Mesenchymal stem cell (in vitro differentiated cells and primary cell): ENCODE measurements at regions not wholly inside any gene's neighbourhood (a gene's known extent, or its start where the extent isn't known, plus 50 kb on each side); places are given as distances from the start of the nearest gene placed in this dataset.
A peak's percentile ranks its signal among the peaks of the same experiment; 100 is the strongest.

ENCODE experiments used
- DNase-seq: peaks from one replicate; pipeline ENCODE4 v3.0.0-alpha.2; 2013
- H2AFZ ChIP-seq: one replicate; pipeline ENCODE4 v1.6.1; 2013; ENCODE audit warnings: low read depth, mild to moderate bottlenecking, control low read depth, inconsistent platforms, low read length, moderate library complexity
- H2AK5ac ChIP-seq: 2 replicates; pipeline ENCODE4 v1.6.1; 2013; ENCODE audit warnings: low read length, moderate library complexity, mild to moderate bottlenecking, inconsistent platforms; ENCODE audit not compliant: severe bottlenecking
- H2BK120ac ChIP-seq: one replicate; pipeline ENCODE4 v1.6.1; 2013; ENCODE audit warnings: low read depth, mild to moderate bottlenecking, inconsistent platforms, low read length, moderate library complexity
- H2BK12ac ChIP-seq, 2 experiments: one replicate each; pipeline ENCODE4 v1.6.1; 2013; ENCODE audit warnings: inconsistent platforms in 2 of 2, low read length in 2 of 2, mild to moderate bottlenecking in 2 of 2, moderate library complexity in 2 of 2, control low read depth in 1 of 2
- H2BK15ac ChIP-seq: one replicate; pipeline ENCODE4 v1.6.1; 2013; ENCODE audit warnings: mild to moderate bottlenecking, low read depth, inconsistent platforms; ENCODE audit not compliant: poor library complexity, severe bottlenecking
- H2BK5ac ChIP-seq: 2 replicates; pipeline ENCODE4 v1.6.1; 2013; ENCODE audit warnings: low read depth, mild to moderate bottlenecking, low read length, control low read depth, inconsistent platforms; ENCODE audit not compliant: poor library complexity, severe bottlenecking
- H3K14ac ChIP-seq, 2 experiments: one replicate each; pipeline ENCODE4 v1.6.1; 2013; ENCODE audit warnings: inconsistent platforms in 2 of 2, low read length in 2 of 2, control low read depth in 1 of 2, mild to moderate bottlenecking in 1 of 2, moderate library complexity in 1 of 2
- H3K18ac ChIP-seq, 2 experiments: one replicate each; pipeline ENCODE4 v1.6.1; 2013; ENCODE audit warnings: inconsistent platforms in 2 of 2, low read length in 2 of 2, control low read depth in 1 of 2, low read depth in 1 of 2, mild to moderate bottlenecking in 1 of 2
- H3K23ac ChIP-seq, 2 experiments: one replicate each; pipeline ENCODE4 v1.6.1; 2013; ENCODE audit warnings: inconsistent platforms in 2 of 2, low read length in 2 of 2, mild to moderate bottlenecking in 2 of 2, moderate library complexity in 2 of 2, control low read depth in 1 of 2
- H3K27ac ChIP-seq: 2 replicates; pipeline ENCODE4 v1.5.1; 2013; ENCODE audit warnings: mild to moderate bottlenecking, moderate library complexity, low read length, control low read depth, inconsistent platforms; ENCODE audit not compliant: poor library complexity, severe bottlenecking
- H3K27me3 ChIP-seq, 2 experiments: 2 replicates each; pipeline versions ENCODE4 v1.6.1 to v1.7.0; 2013; ENCODE audit warnings: low read length in 2 of 2, mild to moderate bottlenecking in 2 of 2, moderate library complexity in 2 of 2, control low read depth in 1 of 2, inconsistent platforms in 1 of 2; ENCODE audit not compliant: control insufficient read depth in 1 of 2, insufficient read depth in 1 of 2
- H3K36me3 ChIP-seq, 2 experiments: 2 replicates each; pipeline versions ENCODE4 v1.6.1 to v1.7.0; 2013; ENCODE audit warnings: low read length in 2 of 2, control low read depth in 1 of 2, inconsistent platforms in 1 of 2, low read depth in 1 of 2, mild to moderate bottlenecking in 1 of 2; ENCODE audit not compliant: insufficient read depth in 2 of 2, control insufficient read depth in 1 of 2
- H3K4ac ChIP-seq, 2 experiments: one replicate each; pipeline ENCODE4 v1.6.1; 2013; ENCODE audit warnings: inconsistent platforms in 2 of 2, low read length in 2 of 2, mild to moderate bottlenecking in 2 of 2, moderate library complexity in 2 of 2, control low read depth in 1 of 2, low read depth in 1 of 2
- H3K4me1 ChIP-seq: 2 replicates; pipeline ENCODE4 v1.6.1; 2013; ENCODE audit warnings: low read depth, low read length, control low read depth; ENCODE audit not compliant: control insufficient read depth, insufficient read depth
- H3K4me2 ChIP-seq: 2 replicates; pipeline ENCODE4 v1.6.1; 2013; ENCODE audit warnings: low read length, mild to moderate bottlenecking, inconsistent platforms; ENCODE audit not compliant: poor library complexity, severe bottlenecking
- H3K4me3 ChIP-seq, 2 experiments: 2 replicates each; pipeline versions ENCODE4 v1.5.1 to v1.7.0; 2013; ENCODE audit warnings: low read length in 2 of 2, mild to moderate bottlenecking in 2 of 2, control low read depth in 1 of 2, low read depth in 1 of 2; ENCODE audit not compliant: insufficient read depth in 1 of 2
- H3K79me1 ChIP-seq: replicated peaks from 2 replicates; pipeline ENCODE4 v1.6.1; 2013; ENCODE audit warnings: mild to moderate bottlenecking, control low read depth, low read length, inconsistent platforms; ENCODE audit not compliant: poor library complexity, severe bottlenecking
- H3K9ac ChIP-seq: 2 replicates; pipeline ENCODE4 v1.7.0; 2013; ENCODE audit warnings: mild to moderate bottlenecking, low read length, moderate library complexity
- H3K9me3 ChIP-seq: 2 replicates; pipeline ENCODE4 v1.7.0; 2013; ENCODE audit warnings: mild to moderate bottlenecking, low read length; ENCODE audit not compliant: control insufficient read depth
- H4K8ac ChIP-seq: one replicate; pipeline ENCODE4 v1.6.1; 2013; ENCODE audit warnings: inconsistent platforms, mild to moderate bottlenecking, low read length, moderate library complexity
- H4K91ac ChIP-seq: one replicate; pipeline ENCODE4 v1.6.1; 2013; ENCODE audit warnings: mild to moderate bottlenecking, low read length, inconsistent platforms
- WGBS: methylation state at CpG from one replicate; pipeline ENCODE4 v1.1.7; 2013; ENCODE audit warnings: mixed read lengths; 5-methylcytosine and 5-hydroxymethylcytosine counted together

GRCh38 chr2:239544918-239545465, 144.2 kb upstream of the HDAC4 start:
- H2AK5ac ChIP-seq, result no peak overlapping the region
- no peak overlapping the region for H2BK12ac ChIP-seq
- no peak overlapping the region for H3K4me3 ChIP-seq
- no peak overlapping the region for H3K23ac ChIP-seq
- H2AFZ ChIP-seq, result no peak overlapping the region
- H3K4me2 ChIP-seq, result no peak overlapping the region
- H3K14ac ChIP-seq, result no peak overlapping the region
- no peaks in the 10 kb centered on the region for H3K4me1 ChIP-seq
- no peak overlapping the region for H2BK5ac ChIP-seq
- no peaks in the 10 kb centered on the region for H3K9me3 ChIP-seq
- H4K8ac ChIP-seq, result no peak overlapping the region
- DNase-seq, result no peak
- H3K9ac ChIP-seq, result no peak overlapping the region
- no peak overlapping the region for H3K18ac ChIP-seq
- H3K27me3 ChIP-seq, result peaks cover 0 to 59% of the 10 kb centered on the region in 2 experiments
- no peaks in the 10 kb centered on the region for H3K79me1 ChIP-seq
- 68% methylated on average over 10 of the region's 12 CpGs for WGBS
- no peak overlapping the region for H2BK120ac ChIP-seq
- H4K91ac ChIP-seq, result no peak overlapping the region
- H3K4ac ChIP-seq, result no peak overlapping the region
- H2BK15ac ChIP-seq, result no peak overlapping the region
- H3K27ac ChIP-seq, result no peak overlapping the region
- no peaks in the 10 kb centered on the region for H3K36me3 ChIP-seq

DNA sequence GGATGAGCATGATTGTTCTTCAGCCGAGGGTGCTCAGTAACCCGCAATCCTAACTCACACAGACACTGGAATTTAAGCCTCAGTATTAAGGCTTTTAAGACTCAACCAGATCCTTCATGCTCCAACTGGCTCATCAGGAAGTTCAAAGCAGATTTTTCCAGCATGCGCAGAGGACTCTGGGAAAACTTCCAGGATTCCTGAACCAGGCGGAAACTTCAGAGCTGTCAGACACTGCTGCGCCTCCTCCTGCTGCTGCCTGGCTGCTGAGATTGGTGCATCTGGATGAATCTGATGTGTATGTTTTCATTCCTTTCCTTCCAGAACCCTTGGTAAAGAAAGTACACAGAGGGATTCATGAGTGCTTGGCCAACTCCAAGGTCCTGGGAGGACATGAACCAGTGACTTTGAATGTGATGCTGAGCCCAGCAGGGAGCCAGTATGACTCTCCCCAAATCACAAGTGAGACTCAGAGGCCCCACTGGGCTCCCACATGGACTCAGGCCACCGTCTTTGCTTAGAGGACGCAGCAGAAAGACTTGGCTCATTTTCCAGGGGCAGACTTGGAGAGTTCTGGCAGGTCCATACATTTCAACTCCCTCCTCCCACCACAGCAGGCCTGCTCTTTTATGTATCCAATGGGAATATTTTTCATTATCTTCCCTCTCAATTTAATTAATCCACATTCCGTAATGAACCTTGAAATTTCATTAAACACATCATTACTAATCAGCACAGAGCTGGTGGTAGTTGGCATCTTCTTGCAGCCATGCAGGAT, 143.5 kb upstream of the HDAC4 start:
- Histone ChIP-seq H3K14ac (no peak overlapping the region), H3K27ac (no peak overlapping the region), H3K27me3 (peaks cover 0 to 59% of the 10 kb centered on the region in 2 experiments), H3K9ac (peak overlapping the region; percentile 8), H2BK120ac (no peak overlapping the region), H2BK15ac (no peak overlapping the region), H3K18ac (no peak overlapping the region), H3K23ac (no peak overlapping the region), H3K4me3 (no peak overlapping the region), H3K4ac (no peak overlapping the region), H3K9me3 (no peaks in the 10 kb centered on the region), H2AFZ (no peak overlapping the region), H2BK5ac (no peak overlapping the region), H3K79me1 (no peaks in the 10 kb centered on the region), H3K4me2 (no peak overlapping the region), H2AK5ac (no peak overlapping the region), H4K8ac (no peak overlapping the region), H3K36me3 (no peaks in the 10 kb centered on the region), H2BK12ac (no peak overlapping the region), H4K91ac (no peak overlapping the region), H3K4me1 (no peaks in the 10 kb centered on the region)
- DNase-seq, result no peak
- WGBS, result 82% methylated on average over 8 of the region's 8 CpGs

GRCh38 chr2:239543702-239544101, 142.9 kb upstream of the HDAC4 start:
- Histone ChIP-seq H3K23ac (no peak overlapping the region), H3K36me3 (no peaks in the 10 kb centered on the region), H3K14ac (no peak overlapping the region), H2BK15ac (no peak overlapping the region), H2BK5ac (no peak overlapping the region), H4K8ac (no peak overlapping the region), H3K4me1 (no peaks in the 10 kb centered on the region), H3K9ac (peak overlapping the region; percentile 8), H2BK120ac (no peak overlapping the region), H3K18ac (no peak overlapping the region), H3K9me3 (no peaks in the 10 kb centered on the region), H3K27ac (no peak overlapping the region), H2BK12ac (no peak overlapping the region), H3K79me1 (no peaks in the 10 kb centered on the region), H3K4ac (no peak overlapping the region), H3K4me2 (no peak overlapping the region), H2AK5ac (no peak overlapping the region), H4K91ac (no peak overlapping the region), H2AFZ (no peak overlapping the region), H3K27me3 (peaks cover 0 to 58% of the 10 kb centered on the region in 2 experiments), H3K4me3 (no peak overlapping the region)
- 74% methylated on average over 3 of the region's 3 CpGs for WGBS
- DNase-seq, result no peak

- Histone ChIP-seq H4K91ac (no peak overlapping the region), H3K9ac (no peak overlapping the region), H3K27me3 (peaks cover 0 to 48% of the 10 kb centered on the region in 2 experiments), H2BK5ac (no peak overlapping the region), H3K36me3 (no peaks in the 10 kb centered on the region), H3K23ac (no peak overlapping the region), H2BK120ac (no peak overlapping the region), H2AFZ (no peak overlapping the region), H2BK15ac (no peak overlapping the region), H3K18ac (no peak overlapping the region), H2BK12ac (no peak overlapping the region), H3K4me1 (no peaks in the 10 kb centered on the region), H4K8ac (no peak overlapping the region), H3K4ac (no peak overlapping the region), H3K79me1 (no peaks in the 10 kb centered on the region), H3K27ac (no peak overlapping the region), H3K9me3 (no peaks in the 10 kb centered on the region), H3K4me2 (no peak overlapping the region), H2AK5ac (no peak overlapping the region), H3K4me3 (no peak overlapping the region), H3K14ac (no peak overlapping the region)
- no peak for DNase-seq
- WGBS, result 76% methylated on average over 7 of the region's 7 CpGs
Measured at GRCh38 chr2:239540174-239540573, 139.4 kb upstream of the HDAC4 start.
